Stimulated activated CD8-positive, alpha-beta memory T cell treated with anti-CD3 and anti-CD28 coated beads, Interleukin-4, amount 100 ng/mL, for 4 hours (primary cell): ENCODE measurements at regions not wholly inside any gene's neighbourhood (a gene's known extent, or its start where the extent isn't known, plus 50 kb on each side); places are given as distances from the start of the nearest gene placed in this dataset.

Experiments used
- DNase-seq, 2 donors: peaks; one replicate each; pipeline ENCODE4 v3.0.0-alpha.2; 2020; ENCODE audit warnings: low read depth in 2 of 2, low spot score in 1 of 2

- no peak for DNase-seq
Observed at GRCh38 chr5:125778791-125779190, 644.4 kb upstream of the GRAMD2B start.

- no peak for DNase-seq
Observed at GRCh38 chr5:125785407-125785806, 637.8 kb upstream of the GRAMD2B start.

- no peak for DNase-seq
Observed at GRCh38 chr5:125786021-125786420, 637.2 kb upstream of the GRAMD2B start.

- DNase-seq, result no peak
Observed at GRCh38 chr5:125793470-125793869, 629.7 kb upstream of the GRAMD2B start.

- DNase-seq, result no peak
Observed at GRCh38 chr5:125794922-125795321, 628.3 kb upstream of the GRAMD2B start.

GRCh38 chr5:125798307-125798706 lies 624.9 kb upstream of the GRAMD2B start:
- no peak for DNase-seq

GRCh38 chr5:125812651-125813050 lies 610.6 kb upstream of the GRAMD2B start:
- no peak for DNase-seq

- no peak for DNase-seq
Observed at GRCh38 chr5:125813221-125813974, 609.8 kb upstream of the GRAMD2B start.

GRCh38 chr5:125814119-125814518 lies 609.1 kb upstream of the GRAMD2B start:
- DNase-seq, result no peak

- DNase-seq, result no peak
Observed at GRCh38 chr5:125823572-125823971, 599.6 kb upstream of the GRAMD2B start.

- no peak for DNase-seq
Observed at GRCh38 chr5:125826214-125826613, 597.0 kb upstream of the GRAMD2B start.

GRCh38 chr5:125829349-125829748 lies 593.9 kb upstream of the GRAMD2B start:
- no peak for DNase-seq

- no peak for DNase-seq
Observed at GRCh38 chr5:125833398-125833797, 589.8 kb upstream of the GRAMD2B start.

GRCh38 chr5:125834438-125835115 lies 588.6 kb upstream of the GRAMD2B start:
- DNase-seq, result no peak

GRCh38 chr5:125835293-125836172 lies 587.7 kb upstream of the GRAMD2B start:
- DNase-seq, result no peak

- no peak for DNase-seq
Observed at GRCh38 chr5:125836256-125836655, 587.0 kb upstream of the GRAMD2B start.

- DNase-seq, result no peak
Observed at GRCh38 chr5:125837866-125838265, 585.3 kb upstream of the GRAMD2B start.

- DNase-seq, result no peak
Observed at GRCh38 chr5:125847561-125847960, 575.6 kb upstream of the GRAMD2B start.

GRCh38 chr5:125848751-125849150 lies 574.5 kb upstream of the GRAMD2B start:
- no peak for DNase-seq

- no peak for DNase-seq
Observed at GRCh38 chr5:125856949-125857348, 566.3 kb upstream of the GRAMD2B start.

- no peak for DNase-seq
Observed at GRCh38 chr5:125863579-125863978, 559.6 kb upstream of the GRAMD2B start.
